ENCODE measurements at regions not wholly inside any gene's neighbourhood (a gene's known extent, or its start where the extent isn't known, plus 50 kb on each side); places are given as distances from the start of the nearest gene placed in this dataset.
A peak's percentile ranks its signal among the peaks of the same experiment; 100 is the strongest.

DNA sequence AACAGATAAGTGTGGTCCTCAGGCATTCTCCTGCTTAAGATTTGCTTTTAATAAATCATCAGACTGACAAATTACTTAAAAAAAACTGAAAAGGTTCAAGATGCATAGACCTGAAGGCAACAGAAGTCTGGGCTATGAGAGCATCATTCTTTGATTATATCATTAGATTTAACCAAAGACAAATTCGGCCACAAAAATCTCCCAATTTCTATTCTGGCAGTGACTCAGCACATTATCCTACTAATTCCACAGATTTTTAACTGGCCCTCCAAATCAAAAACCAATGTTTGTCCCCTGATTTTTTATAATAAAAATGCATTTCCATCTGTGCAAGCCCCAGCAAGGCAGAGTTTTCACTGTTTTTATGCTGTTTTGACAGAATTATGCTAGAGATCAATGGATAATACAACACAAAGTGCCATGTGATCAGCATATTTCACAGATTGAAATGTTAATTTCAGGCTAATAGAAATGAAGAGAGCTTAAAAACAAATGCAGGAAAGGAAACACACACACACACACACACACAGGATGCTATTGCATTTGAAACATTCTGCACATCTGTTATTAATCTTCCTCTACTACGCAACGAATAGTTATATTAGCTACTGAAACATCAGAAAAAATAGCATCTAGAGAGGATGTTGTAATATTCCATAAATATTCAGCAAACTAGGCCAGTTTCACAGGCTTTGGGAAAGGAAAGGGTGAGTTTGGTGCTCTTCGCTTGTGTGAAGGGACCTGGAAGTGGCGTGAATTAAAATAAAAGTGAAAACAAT lies 177.6 kb upstream of the ST8SIA4 start:
- peak; percentile 47; the same call in 2 of the 3 replicates for ATAC-seq
- TF ChIP-seq ZC3H10 (CRISPR knock-in tag; IDR thresholded peaks at IDR 0.05) (no peak), CSDC2 (CRISPR knock-in tag; IDR thresholded peaks at IDR 0.05) (no peak), ZFP30 (CRISPR knock-in tag; IDR thresholded peaks at IDR 0.05) (no peak), BACH2 (CRISPR knock-in tag; IDR thresholded peaks at IDR 0.05; ENCODE audit: borderline replicate concordance) (no peak)
- TF ChIP-seq, protein P1, sequence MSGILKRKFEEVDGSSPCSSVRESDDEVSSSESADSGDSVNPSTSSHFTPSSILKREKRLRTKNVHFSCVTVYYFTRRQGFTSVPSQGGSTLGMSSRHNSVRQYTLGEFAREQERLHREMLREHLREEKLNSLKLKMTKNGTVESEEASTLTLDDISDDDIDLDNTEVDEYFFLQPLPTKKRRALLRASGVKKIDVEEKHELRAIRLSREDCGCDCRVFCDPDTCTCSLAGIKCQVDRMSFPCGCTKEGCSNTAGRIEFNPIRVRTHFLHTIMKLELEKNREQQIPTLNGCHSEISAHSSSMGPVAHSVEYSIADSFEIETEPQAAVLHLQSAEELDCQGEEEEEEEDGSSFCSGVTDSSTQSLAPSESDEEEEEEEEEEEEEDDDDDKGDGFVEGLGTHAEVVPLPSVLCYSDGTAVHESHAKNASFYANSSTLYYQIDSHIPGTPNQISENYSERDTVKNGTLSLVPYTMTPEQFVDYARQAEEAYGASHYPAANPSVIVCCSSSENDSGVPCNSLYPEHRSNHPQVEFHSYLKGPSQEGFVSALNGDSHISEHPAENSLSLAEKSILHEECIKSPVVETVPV (CRISPR knock-in tag; IDR thresholded peaks at IDR 0.05): no peak
- TF ChIP-seq, protein P2, sequence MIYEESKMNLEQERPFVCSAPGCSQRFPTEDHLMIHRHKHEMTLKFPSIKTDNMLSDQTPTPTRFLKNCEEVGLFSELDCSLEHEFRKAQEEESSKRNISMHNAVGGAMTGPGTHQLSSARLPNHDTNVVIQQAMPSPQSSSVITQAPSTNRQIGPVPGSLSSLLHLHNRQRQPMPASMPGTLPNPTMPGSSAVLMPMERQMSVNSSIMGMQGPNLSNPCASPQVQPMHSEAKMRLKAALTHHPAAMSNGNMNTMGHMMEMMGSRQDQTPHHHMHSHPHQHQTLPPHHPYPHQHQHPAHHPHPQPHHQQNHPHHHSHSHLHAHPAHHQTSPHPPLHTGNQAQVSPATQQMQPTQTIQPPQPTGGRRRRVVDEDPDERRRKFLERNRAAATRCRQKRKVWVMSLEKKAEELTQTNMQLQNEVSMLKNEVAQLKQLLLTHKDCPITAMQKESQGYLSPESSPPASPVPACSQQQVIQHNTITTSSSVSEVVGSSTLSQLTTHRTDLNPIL (CRISPR knock-in tag; IDR thresholded peaks at IDR 0.05; ENCODE audit: low read depth): no peak
- TF ChIP-seq, protein P3, sequence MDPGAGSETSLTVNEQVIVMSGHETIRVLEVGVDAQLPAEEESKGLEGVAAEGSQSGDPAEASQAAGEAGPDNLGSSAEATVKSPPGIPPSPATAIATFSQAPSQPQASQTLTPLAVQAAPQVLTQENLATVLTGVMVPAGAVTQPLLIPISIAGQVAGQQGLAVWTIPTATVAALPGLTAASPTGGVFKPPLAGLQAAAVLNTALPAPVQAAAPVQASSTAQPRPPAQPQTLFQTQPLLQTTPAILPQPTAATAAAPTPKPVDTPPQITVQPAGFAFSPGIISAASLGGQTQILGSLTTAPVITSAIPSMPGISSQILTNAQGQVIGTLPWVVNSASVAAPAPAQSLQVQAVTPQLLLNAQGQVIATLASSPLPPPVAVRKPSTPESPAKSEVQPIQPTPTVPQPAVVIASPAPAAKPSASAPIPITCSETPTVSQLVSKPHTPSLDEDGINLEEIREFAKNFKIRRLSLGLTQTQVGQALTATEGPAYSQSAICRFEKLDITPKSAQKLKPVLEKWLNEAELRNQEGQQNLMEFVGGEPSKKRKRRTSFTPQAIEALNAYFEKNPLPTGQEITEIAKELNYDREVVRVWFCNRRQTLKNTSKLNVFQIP (CRISPR knock-in tag; IDR thresholded peaks at IDR 0.05; ENCODE audit: borderline replicate concordance, low read depth): no peak

DNA sequence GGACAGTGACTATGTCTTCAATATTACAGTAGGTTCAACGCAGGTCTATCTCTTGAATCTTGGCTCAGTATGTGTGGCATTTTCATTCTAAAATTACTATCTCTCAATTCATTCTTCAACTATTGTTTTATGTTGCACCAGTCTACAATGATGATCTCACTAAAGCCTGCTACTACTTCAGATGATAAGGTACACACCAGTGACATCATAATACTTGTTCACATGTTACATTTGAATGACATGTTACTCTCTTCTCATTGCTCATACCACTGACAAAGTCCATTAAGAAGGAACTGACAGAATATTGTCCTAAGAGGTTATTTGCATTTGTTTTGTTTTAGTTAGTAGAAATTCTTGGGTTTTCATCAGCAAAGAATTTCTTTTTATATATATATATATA lies 165.2 kb upstream of the ST8SIA4 start:
- TF ChIP-seq BACH2 (CRISPR knock-in tag; IDR thresholded peaks at IDR 0.05; ENCODE audit: borderline replicate concordance): no peak
- TF ChIP-seq, protein P3 (CRISPR knock-in tag; IDR thresholded peaks at IDR 0.05; ENCODE audit: borderline replicate concordance, low read depth): no peak
- TF ChIP-seq, protein P1 (CRISPR knock-in tag; IDR thresholded peaks at IDR 0.05): no peak
- TF ChIP-seq, protein P2 (CRISPR knock-in tag; IDR thresholded peaks at IDR 0.05; ENCODE audit: low read depth): no peak
- TF ChIP-seq ZFP30 (CRISPR knock-in tag; IDR thresholded peaks at IDR 0.05): no peak
- no peak for TF ChIP-seq ESRRG (CRISPR knock-in tag; IDR thresholded peaks at IDR 0.05)
- TF ChIP-seq RARB (CRISPR knock-in tag; IDR thresholded peaks at IDR 0.05): no peak
- TF ChIP-seq ZNF565 (CRISPR knock-in tag; conservative IDR thresholded peaks at IDR 0.05; ENCODE audit: low read depth): no peak
- TF ChIP-seq, protein P4, sequence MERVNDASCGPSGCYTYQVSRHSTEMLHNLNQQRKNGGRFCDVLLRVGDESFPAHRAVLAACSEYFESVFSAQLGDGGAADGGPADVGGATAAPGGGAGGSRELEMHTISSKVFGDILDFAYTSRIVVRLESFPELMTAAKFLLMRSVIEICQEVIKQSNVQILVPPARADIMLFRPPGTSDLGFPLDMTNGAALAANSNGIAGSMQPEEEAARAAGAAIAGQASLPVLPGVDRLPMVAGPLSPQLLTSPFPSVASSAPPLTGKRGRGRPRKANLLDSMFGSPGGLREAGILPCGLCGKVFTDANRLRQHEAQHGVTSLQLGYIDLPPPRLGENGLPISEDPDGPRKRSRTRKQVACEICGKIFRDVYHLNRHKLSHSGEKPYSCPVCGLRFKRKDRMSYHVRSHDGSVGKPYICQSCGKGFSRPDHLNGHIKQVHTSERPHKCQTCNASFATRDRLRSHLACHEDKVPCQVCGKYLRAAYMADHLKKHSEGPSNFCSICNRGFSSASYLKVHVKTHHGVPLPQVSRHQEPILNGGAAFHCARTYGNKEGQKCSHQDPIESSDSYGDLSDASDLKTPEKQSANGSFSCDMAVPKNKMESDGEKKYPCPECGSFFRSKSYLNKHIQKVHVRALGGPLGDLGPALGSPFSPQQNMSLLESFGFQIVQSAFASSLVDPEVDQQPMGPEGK (CRISPR knock-in tag; IDR thresholded peaks at IDR 0.05; ENCODE audit: borderline replicate concordance): no peak
- no peak for TF ChIP-seq ISL1 (CRISPR knock-in tag; IDR thresholded peaks at IDR 0.05)
- TF ChIP-seq TOX (CRISPR knock-in tag; IDR thresholded peaks at IDR 0.05; ENCODE audit: borderline replicate concordance): no peak
- no peak for TF ChIP-seq TCF4 (CRISPR knock-in tag; IDR thresholded peaks at IDR 0.05; ENCODE audit: borderline replicate concordance)
- no peak for TF ChIP-seq ZC3H10 (CRISPR knock-in tag; IDR thresholded peaks at IDR 0.05)
- TF ChIP-seq GLIS3 (CRISPR knock-in tag; IDR thresholded peaks at IDR 0.05): no peak
- TF ChIP-seq SNAI2 (CRISPR knock-in tag; IDR thresholded peaks at IDR 0.05): no peak
- TF ChIP-seq ARNTL (CRISPR knock-in tag; IDR thresholded peaks at IDR 0.05; ENCODE audit: borderline replicate concordance, low read depth): no peak
- ATAC-seq: no peak
